ENCODE measurements at regions not wholly inside any gene's neighbourhood (a gene's known extent, or its start where the extent isn't known, plus 50 kb on each side); places are given as distances from the start of the nearest gene placed in this dataset.
A peak's percentile ranks its signal among the peaks of the same experiment; 100 is the strongest.
"Not testable (repeated sequence)": the region's sequence is repeated elsewhere in the genome, so short reads cannot be mapped to it uniquely, and the experiment has no call there.

- DNase-seq, result no peak
Measured at GRCh38 chr4:24196785-24197184, 306.9 kb upstream of the PPARGC1A start.

GRCh38 chr4:24195991-24196736, 306.3 kb upstream of the PPARGC1A start:
- no peak for DNase-seq

GRCh38 chr4:24192018-24192641, 302.3 kb upstream of the PPARGC1A start:
- no peak for DNase-seq

- DNase-seq, result peak; percentile 50
Measured at GRCh38 chr4:24190761-24191695, 301.2 kb upstream of the PPARGC1A start.

GRCh38 chr4:24188459-24188858, 298.6 kb upstream of the PPARGC1A start:
- no peak for DNase-seq

GRCh38 chr4:24186466-24186865, 296.6 kb upstream of the PPARGC1A start:
- DNase-seq, result no peak

GRCh38 chr4:24181005-24181404, 291.2 kb upstream of the PPARGC1A start:
- no peak for DNase-seq

GRCh38 chr4:24180586-24180985, 290.7 kb upstream of the PPARGC1A start:
- no peak for DNase-seq

GRCh38 chr4:24179201-24179840, 289.5 kb upstream of the PPARGC1A start:
- no peak for DNase-seq

- DNase-seq, result not testable (repeated sequence)
Measured at GRCh38 chr4:24177443-24177842, 287.6 kb upstream of the PPARGC1A start.

GRCh38 chr4:24175707-24176106, 285.9 kb upstream of the PPARGC1A start:
- DNase-seq, result no peak

GRCh38 chr4:24174602-24175001, 284.8 kb upstream of the PPARGC1A start:
- peak; percentile 17 for DNase-seq

GRCh38 chr4:24172406-24172805, 282.6 kb upstream of the PPARGC1A start:
- no peak for DNase-seq

GRCh38 chr4:24169956-24170355, 280.1 kb upstream of the PPARGC1A start:
- DNase-seq, result no peak

GRCh38 chr4:24168658-24169057, 278.8 kb upstream of the PPARGC1A start:
- DNase-seq, result no peak

- DNase-seq, result no peak
Measured at GRCh38 chr4:24166501-24166900, 276.7 kb upstream of the PPARGC1A start.

GRCh38 chr4:24164797-24165196, 274.9 kb upstream of the PPARGC1A start:
- DNase-seq, result no peak

- no peak for DNase-seq
Measured at GRCh38 chr4:24164054-24164693, 274.3 kb upstream of the PPARGC1A start.

- no peak for DNase-seq
Measured at GRCh38 chr4:24163314-24163713, 273.5 kb upstream of the PPARGC1A start.

GRCh38 chr4:24160358-24160757, 270.5 kb upstream of the PPARGC1A start:
- DNase-seq, result no peak

- DNase-seq, result no peak
Measured at GRCh38 chr4:24158031-24158430, 268.2 kb upstream of the PPARGC1A start.

- no peak for DNase-seq
Measured at GRCh38 chr4:24150034-24150433, 260.2 kb upstream of the PPARGC1A start.

Data from hindlimb muscle (tissue), 1 donor.